Kidney tubule cell (primary cell): ENCODE measurements at regions not wholly inside any gene's neighbourhood (a gene's known extent, or its start where the extent isn't known, plus 50 kb on each side); places are given as distances from the start of the nearest gene placed in this dataset.
"Not testable (repeated sequence)": the region's sequence is repeated elsewhere in the genome, so short reads cannot be mapped to it uniquely, and the experiment has no call there.

Experiments used
- DNase-seq: peaks from one replicate; pipeline ENCODE4 v3.0.0-alpha.2; 2018; ENCODE audit warnings: low spot score

DNA sequence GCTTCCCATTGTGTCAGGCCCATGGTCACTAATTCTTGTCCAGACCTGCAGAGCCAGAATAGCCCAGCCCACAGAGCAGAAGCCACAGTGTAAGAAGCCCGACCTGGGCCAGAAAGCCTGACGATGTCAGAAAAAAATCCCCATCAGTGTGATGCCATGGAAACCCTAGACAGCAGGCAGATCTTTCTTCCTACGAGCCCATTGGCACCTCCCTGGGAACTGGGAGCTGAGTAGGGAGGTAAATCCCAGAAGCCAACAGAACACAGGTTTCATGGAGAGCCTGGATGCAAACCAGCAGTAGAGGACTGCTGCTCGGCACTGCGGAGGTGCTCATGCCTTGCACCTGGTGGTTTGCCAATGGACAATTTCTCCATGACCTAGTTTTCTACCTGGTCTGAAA, 82.2 kb upstream of the SLC22A16 start:
- no peak for DNase-seq

DNA sequence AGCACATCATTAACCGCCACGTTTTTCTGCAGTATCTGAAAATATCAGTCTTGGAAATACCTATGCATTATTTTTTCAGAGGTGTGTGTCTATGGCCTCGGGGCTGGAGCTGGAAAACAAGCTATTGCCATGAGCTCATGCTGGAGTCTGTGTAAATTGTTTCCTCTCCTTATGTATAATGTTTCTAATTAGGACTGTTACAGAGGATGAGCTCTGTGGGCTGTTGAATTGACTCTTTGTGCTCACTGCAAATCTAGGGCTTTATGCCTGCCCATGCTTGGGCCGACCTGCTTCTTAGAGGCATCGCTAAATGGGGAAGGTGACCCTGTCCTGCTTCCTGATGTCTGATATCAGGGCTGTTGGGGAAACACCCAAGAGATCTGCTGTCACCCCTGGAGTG, 80.8 kb upstream of the SLC22A16 start:
- no peak for DNase-seq

DNA sequence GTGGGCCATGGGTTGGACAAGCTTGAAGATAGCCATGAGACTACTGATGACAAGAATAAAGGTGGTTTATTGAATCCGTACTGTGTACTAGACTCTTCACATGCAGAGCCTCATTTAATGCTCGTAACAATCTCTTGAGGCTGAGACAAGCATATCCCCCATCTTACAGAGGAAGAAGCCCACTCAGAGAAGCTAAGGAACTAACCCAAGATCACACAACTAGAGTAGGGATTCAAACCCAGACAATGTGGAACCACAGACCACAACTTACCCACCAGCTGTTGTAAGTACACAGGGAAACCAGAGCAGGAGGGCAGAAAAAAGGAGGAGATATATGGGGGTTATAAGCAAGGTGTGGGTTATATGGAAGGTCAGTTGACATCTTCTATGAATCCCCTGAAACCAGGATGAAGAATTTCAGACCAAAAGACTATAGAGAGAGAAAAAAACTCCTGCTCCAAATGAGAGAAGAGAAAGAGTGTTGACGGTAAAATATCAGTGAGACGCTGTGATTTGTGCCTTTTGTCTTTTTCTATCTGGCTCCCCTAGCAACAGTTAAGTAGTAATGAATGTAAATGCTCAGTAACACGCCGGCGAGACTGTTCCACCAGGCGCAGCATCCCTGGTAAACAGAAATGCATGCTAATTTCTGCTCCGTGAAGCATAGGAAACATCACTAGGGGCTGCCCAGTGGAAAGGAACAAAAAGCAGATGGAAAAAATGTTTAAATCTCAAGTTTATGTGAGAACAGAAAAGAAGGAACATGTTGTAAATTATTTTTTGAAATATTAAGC, 80.1 kb upstream of the SLC22A16 start:
- DNase-seq: no peak

DNA sequence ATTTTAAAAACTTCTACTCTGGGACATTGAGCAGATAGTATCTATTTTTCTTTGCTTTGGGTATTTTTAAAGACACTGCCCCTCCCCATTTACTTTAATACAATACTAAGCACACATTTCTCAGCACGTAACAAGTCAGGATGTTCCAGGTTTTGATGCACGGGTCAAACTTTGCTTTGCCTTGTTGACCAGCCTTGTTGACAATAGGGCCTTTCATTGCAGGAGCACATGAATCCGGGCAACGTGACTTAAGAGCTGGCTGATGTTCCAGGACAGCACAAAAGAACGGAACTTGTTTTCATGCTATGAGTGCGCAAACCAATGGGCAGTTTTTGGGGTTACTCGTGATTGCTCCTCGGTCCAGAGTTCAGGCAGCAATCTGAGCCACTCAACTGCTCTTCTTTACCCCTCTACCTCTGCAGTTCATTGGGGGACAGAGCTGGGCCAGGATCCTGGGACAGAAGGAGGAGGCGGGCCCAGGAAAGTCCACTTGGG, 78.6 kb upstream of the SLC22A16 start:
- no peak for DNase-seq

DNA sequence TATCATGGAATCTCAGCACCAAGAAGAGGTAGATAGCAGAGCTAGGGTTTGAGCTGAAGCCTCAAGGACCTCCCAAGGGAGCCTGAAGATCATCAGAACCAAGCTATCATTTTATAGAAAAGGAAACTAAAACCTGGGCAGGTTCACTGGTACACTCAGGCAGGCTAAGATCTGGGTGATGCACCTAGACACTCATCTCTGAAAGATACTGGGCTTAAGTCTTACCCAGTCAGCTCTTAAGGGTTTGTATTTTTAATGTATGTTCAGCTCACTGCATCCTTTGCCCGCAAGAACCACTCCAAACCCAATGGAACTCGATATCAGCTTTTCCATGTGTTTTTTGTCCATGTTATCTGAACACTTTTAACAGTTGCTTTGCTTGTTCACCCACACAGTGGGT, 78.0 kb upstream of the SLC22A16 start:
- no peak for DNase-seq

DNA sequence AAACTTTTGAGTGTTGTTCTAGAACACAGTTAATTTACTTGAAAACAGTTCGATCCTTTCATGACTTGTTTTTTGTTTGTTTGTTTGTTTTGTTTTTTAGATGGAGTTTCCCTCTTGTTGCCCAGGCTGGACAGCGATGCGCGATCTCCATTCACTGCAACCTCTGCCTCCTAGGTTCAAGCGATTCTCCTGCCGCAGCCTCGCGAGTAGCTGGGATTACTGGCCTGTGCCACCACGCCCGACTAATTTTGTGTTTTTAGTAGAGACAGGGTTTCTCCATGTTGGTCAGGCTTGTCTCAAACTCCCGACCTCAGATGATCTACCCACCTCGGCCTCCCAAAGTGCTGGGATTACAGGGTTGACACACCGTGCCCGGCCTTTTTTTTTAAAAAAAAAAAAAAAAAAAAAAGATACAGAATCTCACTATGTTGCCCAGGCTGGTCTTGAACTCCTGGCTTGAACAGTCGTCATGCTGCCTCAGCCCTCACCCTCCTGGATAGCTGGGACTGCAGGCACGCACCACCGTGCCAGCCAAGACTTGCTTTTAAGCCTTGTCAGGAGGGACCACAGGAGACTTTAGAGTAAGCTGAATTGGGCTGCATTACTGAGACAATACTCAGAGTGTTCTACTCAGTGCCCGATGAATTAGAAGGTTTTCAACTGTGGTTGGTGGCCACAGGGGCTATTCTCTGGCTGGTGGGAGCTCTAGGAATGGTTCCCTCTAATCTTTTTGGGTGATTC, 76.7 kb upstream of the SLC22A16 start:
- no peak for DNase-seq

DNA sequence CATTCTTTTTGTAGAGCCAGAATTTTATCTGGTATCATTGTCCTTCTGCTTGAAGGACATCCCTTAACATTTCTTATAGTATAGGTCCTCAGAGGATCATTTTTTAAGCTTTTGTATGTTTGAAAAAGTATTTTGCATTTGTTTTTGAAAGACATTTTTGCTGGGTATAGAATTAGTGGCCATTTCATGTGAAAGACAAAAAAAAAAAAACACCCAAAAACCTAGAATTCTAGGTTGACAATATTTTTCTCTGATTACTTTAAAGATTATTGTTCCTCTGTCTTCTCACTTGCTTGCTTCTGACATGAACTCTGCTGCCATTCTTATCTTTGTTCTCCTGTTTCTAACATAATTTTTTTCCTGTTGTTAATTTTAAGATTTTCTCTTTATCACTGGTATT, 75.7 kb upstream of the SLC22A16 start:
- no peak for DNase-seq

DNA sequence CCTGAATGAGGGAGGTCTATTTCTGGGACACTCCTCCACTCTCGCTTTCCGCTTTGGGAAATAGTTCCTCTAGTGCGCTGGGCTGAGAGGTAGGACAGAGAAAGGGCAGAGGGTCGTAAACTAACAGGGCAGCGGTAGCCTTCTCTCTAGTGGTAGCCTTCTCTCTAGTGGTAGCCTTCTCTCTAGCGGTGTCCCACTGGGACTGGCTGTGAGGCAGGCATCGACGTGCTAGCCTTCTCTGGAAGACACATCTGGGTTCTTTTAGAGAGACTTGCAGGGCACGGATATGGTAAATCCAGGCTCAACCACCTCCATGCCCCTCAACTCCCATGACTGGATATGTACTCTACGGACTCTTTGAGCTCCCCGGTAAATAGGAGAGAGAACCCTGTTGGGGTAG, 74.7 kb upstream of the SLC22A16 start:
- no peak for DNase-seq

DNA sequence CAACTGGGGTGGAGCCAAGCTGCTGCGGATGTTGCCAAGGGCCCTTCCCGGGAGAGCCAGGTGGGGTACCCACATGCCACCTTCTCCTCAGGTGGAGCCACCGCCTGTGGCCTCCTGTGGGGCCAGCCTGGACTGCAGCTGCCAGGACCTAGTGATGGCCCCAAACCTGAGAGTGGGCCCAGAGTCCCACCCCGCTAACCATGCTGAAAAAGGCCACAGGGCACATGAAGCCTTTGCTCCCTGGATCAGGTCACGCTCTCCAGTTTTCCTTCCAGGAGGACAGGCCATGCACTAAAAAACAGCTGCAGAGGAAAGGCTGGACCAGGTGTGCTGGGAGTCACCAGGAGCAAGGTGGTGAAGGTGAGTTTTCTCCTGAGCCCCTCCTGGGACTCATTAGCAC, 73.9 kb upstream of the SLC22A16 start:
- no peak for DNase-seq

DNA sequence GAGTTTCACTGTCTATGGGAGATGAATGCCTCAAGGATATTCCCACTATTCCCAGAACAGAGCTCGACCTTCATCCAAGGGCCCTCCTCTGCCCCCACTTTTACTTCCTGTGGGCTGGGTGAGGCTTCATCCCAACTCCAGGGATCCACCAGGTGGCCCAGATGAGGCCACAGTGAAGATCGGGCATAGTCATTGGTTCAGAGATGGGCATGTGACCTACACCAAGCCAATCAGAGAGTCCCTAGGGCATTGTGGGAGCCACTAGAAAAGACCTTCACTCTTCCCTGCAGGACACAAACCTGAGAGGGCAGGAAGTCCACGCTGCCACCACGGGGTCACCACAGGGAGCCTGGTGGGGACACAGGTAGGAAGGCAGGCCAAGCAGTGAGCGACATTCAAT, 72.9 kb upstream of the SLC22A16 start:
- no peak for DNase-seq

DNA sequence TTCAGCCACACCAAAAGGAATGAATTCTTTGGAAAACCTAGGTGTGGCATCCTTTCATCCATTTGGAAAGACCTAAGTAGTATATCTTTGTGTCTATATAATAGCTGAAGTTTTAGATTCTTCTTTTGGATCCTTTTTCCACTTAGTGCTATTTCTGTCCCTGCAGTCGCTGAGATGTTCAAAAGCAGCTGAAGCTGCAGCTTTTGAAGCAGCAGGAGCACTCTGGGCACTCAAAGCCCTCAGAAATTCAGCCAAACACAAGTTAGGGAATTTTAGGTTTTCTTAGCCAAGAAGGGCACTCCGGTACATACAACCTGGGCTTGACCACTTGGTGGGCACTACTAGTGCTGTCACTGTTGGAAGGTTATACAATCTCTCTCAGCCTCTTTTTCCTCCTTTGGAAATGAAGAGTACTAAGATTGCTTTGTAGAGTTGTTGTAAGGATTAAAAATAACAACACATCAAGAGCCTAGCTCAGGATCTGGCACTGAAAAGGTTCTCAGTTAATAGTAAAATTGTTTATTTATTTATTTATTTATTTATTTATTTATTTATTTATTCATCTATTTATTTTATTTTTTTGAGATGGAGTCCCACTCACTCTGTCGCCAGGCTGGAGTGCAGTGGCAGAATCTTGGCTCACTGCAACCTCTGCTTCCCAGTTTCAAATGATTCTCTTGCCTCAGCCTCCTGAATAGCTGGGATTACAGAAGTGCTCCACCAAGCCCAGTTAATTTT, 71.9 kb upstream of the SLC22A16 start:
- no peak for DNase-seq

DNA sequence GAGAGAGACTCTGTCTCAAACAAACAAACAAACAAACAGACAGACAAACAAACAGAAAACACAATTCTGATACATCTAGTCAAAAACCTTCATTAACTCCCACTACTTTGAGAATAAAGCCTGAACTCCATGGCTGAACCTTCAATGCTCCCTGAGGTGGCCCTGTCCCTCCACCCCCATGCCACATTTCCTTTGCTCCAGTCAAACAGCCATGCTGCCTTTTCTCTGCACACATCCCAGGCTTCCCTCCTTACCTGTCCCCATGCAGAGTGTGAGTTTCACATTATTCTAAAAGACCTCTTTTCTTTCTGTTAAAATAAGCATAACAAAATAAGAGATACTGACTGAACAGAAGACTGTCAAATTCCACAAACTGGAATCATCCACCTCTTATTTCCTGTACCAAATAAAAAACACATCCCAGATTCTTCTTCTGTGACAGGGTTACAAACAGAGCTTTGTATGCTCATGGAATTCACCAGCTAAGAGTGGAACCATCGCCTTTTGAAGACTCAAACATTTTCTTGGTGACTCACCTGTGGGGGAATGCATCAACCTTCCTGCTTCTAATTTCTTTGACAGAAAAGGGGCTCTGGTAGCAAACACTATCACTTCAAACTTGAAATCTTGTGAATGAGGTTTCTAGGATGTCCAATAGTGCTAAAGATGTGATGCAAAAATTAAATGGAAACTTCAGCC, 71.0 kb upstream of the SLC22A16 start:
- peak; percentile 95 for DNase-seq

DNA sequence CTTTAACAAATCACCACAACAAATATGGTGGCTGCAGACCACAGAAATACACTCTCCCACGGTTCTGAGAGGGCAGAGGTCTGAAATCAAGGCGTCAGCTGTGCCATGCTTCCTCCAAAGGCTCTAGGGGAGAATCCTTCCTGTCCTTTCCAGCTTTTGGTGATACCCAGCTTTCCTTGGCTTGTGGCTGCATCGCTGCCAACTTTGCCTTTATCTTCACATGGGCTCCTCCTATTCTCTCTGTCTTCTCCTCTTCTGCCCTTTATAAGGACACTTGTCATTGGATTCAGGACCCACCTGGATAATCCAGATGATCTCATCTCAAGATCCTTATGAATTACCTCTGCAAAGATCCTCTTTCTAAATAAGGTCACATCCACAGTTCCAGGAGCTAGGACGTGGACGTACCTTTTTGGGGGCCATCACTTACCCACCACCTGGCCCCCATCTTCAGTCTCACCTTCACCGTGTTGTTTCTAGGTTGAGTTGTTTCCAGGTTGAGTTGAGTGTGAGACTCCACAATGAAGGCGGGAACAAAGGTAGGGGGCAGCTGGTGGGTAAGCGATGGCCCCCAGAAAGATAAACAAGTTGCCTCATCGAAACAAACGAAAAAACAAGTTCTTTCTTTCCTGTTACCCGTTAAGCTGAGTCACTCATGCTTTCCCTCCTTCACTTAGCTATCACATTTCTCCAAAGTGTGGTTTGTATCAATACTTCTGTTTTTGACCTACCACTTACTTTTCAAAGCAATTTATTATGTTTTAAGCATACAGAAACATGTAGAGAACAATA, 68.9 kb upstream of the SLC22A16 start:
- DNase-seq: no peak

DNA sequence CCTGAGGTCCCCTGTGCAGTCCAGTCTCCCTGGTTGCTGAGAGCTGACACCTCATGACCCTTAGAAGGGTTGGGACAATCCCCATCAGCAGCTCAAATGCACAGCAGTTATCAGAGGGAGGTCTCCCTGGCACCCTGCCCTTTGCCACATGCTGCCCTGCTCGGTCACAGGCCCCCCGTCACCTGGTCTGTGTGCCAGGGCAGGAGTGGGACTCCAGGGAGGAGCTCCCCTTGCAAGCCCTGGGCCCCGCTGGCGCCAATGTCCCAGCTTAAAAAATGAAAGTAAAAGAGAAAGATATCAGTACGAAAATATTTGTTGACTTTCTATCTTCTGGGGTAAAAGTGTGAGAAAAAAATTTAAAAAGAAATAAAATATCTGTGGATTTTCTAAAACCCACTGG, 68.1 kb upstream of the SLC22A16 start:
- no peak for DNase-seq

DNA sequence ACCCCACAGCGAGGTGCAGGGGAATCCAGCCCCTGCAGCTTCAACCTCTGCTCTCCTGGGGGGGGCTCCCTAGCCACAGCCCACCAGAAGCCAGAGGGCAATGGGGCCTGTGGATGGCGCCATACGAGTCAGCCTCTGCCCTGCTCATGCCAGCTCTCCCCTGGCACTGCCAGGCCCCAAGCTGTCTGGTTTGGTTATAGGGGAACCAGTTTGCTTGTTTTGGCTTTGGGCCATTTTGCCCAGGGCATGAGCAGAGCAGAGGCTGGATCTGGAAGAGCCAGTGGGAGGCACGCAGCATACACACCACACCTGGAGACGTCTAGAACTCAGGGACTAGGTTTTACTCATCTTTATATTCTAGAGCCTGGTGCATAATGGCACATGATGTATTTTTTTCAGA, 66.7 kb upstream of the SLC22A16 start:
- DNase-seq: peak; percentile 65

DNA sequence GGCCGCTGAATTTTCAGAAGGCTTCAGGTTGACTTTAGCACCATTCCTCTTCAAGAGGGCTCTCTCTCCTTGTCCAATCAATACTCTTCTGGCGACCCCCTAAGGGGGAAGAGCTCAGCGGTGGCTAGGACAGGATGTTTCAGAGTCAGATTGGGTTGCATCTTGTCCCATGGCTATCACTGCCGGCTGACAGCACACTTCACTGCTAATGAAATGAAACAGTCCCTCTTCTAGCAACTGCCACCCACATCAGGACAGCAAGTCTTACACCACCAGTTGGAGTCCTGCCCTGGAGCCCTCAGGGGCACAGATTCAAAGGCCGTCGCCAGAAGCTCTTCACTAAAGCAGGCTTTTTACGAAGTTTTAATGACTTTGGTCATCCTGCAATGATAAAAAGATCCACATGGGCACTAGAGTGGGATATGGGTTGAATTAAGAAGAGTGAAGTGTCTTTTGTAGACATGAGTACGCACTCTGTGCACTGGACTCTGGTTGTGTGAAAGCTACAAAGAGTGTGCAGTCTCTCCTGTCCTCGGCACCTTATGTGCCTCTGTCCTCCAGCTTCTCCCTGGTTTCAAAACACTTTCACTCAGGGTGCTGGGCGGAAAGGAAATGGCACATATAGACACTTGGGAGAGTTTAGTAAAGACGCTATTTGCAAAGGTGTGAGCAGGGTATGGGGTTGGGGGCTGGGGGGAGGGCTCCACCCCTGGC, 66.1 kb upstream of the SLC22A16 start:
- no peak for DNase-seq

DNA sequence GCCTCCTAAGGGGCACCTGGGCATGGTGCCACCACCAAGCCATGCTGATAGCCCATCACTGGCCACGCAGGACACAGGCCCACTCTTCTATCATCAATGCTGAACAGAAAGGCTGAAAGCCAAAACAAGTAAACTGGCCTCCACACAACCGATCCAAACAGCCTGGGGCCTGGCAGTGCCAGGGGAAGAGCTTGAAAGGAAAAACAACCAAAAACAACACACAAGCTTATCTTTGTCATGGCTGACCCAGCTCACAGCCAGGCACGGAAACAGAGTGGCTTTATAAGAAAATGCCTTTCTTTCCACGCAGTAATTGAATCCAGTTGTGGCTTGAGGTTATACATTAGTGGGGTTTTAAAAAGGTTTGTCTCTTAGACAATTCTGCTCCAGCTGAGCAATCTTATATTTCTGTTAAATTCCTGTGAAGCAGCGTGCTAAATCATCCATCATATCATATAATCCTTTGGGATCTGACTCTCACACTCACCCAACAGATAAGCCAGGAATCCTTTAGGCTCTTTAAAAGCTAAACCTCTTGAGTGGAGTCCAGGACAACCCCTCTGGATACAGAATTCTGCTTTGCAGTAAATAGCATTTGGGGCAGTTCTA, 65.4 kb upstream of the SLC22A16 start:
- no peak for DNase-seq

DNA sequence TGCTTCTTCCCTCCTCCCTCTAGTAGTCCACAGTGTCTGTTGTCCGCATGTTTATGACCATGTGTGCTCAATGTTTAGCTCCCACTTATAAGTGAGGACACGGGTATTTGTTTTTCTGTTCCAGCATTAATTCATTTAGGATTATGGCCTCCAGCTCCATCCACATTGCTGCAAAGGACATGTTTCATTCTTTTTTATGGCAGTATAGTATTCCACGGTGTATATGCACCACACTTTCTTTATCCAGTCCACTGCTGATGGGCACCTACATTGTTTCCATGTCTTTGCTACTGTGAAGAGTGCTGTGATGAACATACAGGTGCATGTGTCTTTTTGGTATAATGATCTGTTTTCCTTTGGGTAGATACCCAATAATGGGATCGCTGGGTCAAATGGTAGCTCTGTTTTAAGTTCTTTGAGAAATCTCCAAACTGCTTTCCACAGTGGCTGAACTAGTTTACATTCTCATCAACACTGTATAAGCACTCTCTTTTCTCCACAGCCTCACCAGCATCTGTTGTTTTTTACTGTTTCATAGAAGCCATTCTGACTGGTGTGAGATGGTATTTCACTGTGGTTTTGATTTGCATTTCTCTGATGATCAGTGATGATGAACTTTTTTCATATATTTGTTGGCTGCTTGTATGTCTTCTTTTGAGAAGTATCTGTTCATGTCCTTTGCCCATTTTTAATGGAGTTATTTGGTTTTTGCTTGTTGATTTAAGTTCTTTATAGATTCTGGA, 63.0 kb upstream of the SLC22A16 start:
- DNase-seq: not testable (repeated sequence)

DNA sequence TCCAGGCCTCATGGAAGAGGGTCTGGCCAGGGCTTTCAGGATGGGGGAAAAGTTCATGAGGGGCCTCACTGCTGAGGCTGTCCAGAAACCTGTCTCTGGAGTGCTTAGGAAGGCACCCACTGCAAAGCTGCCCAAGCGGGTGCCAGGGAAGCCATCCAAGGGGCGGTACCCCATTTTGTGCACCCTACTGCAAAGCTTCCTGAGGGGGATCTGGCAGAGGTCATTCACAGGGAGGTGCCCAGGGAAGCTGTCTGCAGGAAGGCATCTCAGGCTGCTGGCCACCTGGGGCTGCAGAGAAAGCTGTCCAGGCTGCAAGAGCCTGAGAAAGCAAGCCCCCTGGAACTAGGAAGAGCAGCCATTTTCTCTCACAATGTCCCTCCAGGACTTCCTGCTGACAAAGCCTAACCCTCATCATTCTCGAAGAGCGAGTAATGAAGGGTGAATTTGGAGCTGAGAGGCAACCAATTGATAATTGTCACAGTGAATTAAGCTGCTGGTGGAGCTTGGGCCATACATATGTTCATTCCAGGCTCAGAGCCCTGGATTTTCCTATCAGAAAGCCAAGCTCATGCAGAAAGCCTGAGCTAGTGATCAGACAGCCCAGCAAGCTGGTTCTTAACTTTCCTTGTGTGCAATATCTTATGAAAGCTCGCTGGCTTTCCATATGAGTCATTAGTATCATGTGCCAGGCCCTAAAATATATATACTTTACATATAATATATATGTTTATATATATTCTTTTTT, 62.2 kb upstream of the SLC22A16 start:
- DNase-seq: peak; percentile 45
